SKM-1 treated with dmso at 0.1 percent for 144 hours (cell line): ENCODE measurements at regions not wholly inside any gene's neighbourhood (a gene's known extent, or its start where the extent isn't known, plus 50 kb on each side); places are given as distances from the start of the nearest gene placed in this dataset.
A peak's percentile ranks its signal among the peaks of the same experiment; 100 is the strongest.

Experiments
- DNase-seq: peaks from one replicate; lab custom pipeline; 2025; ENCODE audit not compliant: unreplicated experiment; lab: John Stamatoyannopoulos, UW

DNA sequence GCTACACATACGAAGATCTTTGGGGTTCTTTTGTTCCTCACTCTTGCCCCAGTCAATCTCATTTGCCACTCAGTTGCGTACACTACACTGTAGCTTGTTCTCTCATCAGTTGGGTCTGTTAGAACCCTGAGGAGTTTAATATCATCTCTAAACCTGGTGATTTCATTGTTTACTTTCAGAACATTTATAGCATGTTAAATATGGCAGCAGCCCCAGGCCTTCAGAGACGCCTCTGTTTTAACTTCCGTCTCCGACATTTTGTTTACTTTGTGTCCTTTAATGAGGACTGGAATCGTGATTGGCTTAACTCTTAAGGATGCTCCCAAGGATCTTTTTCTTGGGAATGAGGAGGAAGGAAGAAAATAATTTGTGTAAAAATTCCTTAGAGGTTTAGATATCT is 510.1 kb downstream of the NR2F1-AS1 start:
- no peak for DNase-seq

DNA sequence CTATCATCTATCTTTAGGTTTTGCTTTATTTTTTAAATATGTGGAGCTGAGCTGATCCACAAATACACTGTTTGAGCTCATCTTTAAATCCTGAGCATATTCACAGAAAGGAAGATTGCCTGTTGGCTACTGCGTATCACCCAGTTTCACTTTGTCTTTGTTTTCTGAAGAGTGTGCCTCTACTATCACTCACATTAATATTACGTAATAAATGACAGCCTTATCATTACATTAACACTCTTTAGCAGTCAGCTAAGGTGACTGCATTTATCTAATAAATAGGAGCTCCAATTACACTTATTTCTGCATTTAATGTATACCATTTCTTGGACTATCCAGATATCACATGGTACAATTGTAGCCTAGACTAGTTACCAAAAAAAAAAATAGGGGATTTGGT is 511.7 kb downstream of the NR2F1-AS1 start:
- DNase-seq = no peak

DNA sequence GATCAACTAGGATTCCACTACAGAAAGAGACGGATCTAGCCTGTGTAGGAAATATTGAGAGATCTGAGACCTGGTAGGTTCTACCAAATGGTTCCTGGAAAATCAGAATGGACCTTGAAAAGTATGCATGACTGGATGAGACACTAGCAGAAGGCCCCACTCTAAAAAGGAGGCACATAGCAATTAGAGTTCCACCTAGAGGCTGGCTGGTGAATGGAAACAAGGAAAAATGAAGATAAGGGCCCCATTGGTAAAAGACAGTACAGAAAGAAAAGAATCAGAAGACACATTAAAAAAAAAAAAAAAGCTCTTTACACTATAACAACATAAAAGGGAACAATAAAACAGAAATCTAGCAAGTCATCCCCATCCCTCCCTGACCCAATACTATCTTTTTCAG is 518.5 kb downstream of the NR2F1-AS1 start:
- no peak for DNase-seq

DNA sequence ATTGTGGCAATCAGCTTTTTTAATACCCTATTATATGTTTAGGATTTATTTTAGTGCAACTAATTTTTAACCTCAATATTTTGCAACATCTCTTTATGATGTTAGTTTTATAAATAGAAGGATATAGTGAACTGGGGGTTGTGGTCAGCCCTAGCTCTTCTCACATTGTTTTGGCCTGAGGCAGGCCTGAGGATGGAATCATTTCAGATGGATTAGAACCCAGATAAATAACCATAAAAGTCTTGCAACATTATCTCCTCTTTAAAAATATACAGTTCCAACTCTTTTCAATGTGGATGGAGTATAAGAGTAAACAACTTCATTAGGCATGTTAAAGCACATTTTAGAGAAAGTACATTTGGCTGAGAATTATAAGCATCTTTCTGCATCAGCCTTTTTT is 522.7 kb downstream of the NR2F1-AS1 start:
- no peak for DNase-seq

DNA sequence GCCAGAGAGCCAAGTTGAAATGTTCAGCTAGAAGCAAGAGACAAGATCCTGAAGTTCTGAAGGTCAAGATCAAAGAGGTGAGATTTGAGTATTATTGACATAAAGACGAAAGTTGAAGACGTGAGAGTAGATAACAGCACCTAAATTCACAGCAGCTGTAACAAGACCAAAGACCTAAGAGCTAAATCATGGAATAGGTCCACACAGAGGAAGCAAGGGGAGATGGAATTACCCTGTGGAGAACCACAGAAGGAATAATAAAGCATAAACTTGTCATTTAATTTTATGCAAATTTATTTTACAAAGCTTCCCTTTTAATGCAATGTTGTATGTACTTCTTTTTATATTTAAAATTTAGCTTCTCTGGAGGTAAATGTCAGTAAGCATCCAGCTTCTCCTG is 523.7 kb downstream of the NR2F1-AS1 start:
- DNase-seq = no peak

DNA sequence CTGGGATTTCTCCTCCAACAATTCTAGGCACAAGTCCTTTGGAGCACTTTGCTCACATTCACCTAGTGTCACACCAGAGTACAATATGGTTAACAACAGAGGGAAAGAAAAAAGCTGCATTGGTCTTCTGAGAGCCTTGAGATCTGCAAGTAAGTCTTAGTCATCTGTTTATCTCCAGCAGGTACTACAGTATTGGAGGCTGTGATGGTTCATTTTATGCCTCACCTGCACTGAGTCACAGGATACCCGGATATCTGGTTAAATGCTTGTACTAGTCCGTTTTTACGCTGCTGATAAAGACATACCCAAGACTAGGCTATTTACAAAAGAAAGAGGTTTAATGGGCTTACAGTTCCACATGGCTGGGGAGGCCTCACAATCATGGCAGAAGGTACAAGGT is 525.0 kb downstream of the NR2F1-AS1 start:
- no peak for DNase-seq

DNA sequence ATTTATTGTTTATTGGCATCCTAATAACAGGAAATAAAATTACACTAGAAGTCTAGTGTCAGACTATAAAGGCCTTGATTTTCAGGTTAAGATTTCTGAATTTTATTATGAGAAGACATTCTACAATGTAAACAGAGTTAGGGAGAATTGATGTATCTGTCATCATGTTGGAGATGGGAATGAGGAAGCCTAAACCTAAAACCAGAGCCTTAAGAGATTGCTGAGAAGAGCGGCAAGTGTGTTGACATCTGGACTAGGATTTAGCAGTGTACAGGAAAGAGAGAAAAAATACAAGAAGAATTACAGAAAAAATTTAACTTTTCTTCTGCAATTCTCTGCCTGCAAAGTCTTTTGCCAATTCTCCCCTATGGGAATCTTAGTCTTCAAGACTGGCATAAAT is 525.5 kb downstream of the NR2F1-AS1 start:
- peak; percentile 14 for DNase-seq

DNA sequence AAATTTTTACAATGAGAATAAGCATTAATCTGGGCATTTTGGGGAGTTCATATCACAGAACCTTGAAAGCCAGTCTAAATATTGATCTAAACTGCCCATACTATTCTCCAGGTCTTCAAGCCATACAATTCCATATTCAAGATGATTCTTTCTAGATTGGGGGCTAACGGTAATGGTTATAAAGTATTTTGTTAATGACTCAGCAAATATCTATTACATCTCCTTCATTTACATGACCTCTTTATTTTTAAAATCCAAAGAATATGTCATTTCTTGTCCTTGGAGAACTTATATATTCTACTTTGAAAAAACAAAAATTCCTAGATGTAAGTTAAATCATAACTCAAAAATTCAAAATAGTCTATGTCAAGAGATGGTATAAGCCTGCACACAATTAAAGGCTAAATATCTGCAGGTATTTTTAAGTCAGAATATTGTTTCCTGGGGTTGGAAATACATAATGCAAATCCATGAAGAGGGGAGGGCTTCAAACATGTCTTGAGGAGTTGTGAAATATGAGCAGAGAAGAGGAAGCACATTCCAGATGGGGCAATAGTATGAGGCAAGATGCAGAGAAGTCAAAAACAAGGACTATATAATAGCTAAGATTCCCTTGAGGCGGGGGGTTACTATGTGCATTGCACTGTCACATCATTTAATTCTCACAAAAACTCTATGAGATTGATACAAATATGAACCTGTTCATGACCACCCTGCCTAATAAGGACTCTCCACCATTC is 526.4 kb downstream of the NR2F1-AS1 start:
- peak; percentile 94 for DNase-seq

DNA sequence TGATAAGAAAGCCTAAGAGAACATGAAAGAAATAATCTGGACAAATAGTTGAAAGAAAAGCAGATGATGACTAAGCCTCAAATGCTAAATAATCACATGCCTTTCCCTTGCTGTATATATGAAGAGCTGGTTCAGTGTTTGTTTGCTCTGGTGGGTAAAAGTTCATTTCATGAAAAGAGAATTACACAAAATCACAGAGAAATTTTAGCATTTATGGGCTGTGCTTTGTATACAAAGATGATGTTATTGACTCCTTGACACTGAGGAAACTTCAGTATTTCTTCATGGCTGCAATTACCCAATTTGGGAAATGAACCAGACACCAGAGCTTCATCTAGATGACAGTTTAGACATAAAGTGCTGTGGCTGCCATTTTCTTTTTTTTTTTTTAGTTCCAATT is 527.2 kb downstream of the NR2F1-AS1 start:
- peak; percentile 23 for DNase-seq

DNA sequence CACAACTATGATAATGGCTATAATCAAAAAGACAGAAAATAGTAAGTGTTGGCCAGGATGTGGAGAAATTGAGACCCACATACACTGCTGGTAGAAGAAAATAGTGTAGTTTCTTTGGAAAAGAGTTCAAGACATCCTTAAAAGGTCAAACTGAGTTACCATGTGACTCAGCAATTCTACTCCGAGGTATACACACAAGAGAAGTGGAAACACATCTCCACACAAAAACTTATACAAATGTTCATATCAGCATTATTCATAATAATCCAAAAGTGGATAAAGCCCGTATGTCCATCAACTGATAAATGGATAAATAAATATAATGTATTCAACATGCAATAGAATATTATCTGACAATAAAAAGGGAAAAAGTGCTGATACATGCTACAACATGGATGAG is 532.2 kb downstream of the NR2F1-AS1 start:
- DNase-seq = no peak

DNA sequence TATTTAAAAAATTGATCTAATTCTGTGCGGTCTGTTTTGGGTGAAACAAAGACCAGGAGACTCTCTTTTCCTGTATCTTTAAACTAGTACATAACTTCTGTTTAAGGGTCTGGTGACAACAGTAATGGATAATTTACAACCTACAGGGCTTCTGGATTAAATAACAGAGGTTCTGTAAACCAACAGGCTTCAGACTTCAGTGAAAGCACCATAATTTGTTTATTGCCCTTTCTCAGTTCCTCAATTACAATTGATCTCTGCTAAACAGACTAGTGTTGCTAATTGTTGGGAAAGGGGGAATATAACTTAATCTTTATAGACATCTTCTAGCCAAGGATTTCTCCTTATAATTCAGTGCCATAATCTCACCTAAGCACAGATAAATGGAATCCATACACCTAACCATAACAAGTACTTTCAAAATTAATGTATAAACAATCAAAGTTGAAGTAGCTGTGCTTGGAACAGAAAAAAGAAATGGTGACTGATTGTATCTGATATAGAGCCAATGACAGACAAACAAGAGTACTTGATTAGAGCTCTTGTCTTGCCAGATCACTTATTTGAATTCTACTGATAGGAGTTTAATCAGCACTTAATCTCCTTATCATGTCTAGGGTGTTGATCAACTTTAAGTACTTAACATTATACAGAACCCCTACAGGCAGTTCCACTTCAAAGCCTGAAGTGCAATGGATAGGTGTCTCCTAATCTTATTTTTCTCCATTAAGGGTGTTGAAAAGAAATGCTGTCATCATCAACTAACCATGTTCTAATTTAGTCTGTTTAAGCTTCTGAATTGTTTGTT is 536.0 kb downstream of the NR2F1-AS1 start:
- no peak for DNase-seq

DNA sequence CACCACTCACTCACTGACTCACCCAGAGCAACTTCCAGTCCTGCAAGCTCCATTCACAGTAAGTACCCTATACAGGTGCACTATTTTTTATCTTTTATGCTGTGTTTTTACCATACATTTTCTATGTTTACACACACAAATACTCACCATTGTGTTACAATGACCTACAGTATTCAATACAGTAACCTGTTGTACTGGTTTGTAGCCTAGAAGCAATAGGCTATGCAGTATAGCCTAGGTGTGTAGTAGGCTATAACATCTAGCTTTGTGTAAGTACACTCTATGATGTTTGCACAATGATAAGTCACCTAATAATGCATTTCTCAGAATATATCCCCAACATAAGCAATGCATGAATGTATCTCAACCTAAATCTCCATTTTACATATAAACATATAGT is 541.1 kb downstream of the NR2F1-AS1 start:
- DNase-seq = no peak

DNA sequence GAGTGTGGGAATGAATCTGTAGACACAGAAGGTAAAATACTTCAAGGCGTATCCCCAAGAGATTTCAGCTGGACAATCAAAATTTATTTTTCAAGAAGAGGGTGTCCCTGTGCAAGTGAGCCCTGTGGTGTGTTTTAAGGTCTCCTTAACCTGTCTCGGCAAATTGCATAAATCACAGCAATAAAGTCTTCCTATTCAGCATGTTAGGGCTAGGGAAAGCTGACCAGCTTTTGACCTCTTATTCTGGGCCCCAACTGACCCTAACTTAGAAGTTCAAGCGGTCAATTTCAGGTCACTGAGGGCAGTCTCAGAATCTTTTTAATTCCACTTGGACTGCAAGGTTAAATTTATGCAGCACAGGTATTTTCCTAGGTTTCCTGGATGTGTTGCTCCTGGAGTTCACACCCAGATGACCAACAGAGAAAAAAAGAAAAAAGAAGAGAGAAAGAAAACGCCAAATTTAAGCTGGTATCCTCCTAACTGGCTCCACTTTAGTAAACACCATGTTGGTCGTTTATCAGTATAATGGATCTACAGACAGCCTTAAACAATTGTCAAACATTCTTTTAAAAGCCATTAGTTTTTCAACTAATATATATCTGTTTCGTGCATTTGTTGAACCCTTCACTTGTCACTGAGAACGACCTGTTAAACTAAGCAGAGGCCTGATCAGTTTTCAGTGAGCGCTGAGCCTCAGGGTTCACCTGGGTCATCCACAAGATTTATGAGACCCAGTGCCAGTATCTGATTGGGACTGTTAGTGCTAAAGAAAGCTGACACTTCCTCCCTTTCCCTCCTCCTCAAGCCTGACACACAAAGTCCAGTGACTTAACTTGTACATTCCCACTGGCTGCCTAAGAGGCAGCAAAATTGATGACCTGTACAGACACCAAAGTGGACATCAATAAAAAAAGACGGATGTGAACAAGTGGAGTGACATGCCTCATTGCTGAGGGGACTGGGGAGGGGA is 546.1 kb downstream of the NR2F1-AS1 start:
- DNase-seq = no peak

DNA sequence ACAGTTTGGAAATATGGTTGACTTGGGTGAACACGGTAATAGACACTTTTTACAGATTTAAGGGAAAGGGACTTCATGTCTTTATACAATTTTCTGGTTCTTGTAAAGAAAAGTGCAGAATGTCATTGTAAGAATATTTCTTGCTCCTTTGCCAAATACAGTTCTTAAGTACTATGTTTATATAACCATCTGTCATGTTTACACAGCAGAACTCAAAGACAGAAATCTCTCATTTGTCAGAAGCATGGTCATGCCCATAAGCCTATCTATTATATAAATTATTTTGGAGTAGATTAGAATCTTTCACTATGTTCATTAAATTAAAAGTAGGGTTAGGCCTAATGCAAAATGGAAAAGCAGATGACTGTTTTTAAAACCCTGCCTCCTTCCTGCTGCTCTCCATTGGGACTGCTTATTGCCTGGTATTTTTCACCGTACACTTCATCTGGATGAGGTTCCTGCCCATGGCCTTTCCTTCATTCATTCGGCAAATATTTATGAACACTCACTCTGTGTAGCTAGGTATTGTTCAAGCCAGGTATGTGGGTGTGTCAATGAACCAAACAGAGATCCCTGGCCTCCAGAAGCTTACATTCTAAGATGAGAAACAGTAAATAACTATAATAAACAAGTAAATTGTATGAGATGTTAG is 558.1 kb downstream of the NR2F1-AS1 start:
- no peak for DNase-seq

DNA sequence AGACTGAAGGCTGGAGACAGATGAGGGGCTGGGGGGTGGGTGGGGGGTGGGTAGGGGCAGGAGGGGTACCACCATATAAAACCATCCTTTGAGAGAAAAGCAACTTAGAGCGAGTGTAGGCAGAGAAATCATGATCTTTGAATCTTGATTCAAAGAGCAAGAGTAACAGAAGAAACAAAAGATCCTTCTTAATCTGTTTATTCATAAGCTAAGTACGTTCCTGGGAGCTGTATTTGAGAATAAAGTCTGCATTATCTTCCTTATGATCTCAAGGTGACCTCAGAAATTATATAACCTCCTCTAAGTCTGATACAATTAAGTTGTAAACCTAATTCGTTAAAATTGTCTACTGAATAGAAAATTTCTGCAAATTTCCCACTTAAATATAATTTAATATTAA is 558.8 kb downstream of the NR2F1-AS1 start:
- DNase-seq = no peak

DNA sequence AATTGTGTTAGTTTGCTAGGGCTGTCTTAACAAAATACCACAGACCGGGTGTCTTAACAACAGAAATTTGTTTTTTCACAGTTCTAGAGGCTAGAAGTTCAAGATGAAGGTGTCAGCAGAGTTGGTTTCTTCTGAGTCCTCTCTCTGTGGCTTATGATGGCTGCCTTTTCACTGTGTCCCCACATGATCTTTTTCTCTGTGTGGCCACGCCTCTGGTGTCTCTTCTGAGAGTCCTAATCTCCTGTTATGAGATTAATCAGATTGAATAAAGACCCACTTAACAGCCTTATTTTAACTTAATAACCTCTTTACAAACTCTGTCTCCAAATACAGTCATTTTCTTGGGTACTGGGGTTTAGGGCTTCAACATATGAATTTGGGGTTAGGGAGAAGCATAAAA is 561.1 kb downstream of the NR2F1-AS1 start:
- DNase-seq = no peak

DNA sequence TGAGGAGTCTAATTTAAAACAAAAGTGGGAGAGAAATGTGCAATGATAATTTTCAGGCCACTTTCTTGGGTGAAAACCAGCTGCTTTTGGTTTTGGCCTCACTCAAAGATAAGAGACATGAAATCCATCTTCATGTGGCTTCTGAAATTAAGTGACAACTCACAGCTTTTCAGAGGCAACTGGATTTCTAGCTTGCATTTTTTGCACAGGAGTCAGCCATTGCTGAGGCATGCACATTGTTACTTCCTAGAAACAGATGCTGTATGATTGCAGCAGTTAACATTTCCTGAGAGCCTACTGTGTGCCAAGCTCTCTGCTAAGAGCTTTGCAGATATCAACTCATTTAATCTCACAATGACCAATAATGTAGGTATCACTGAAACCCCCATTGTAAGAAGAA is 562.6 kb downstream of the NR2F1-AS1 start:
- DNase-seq = no peak

DNA sequence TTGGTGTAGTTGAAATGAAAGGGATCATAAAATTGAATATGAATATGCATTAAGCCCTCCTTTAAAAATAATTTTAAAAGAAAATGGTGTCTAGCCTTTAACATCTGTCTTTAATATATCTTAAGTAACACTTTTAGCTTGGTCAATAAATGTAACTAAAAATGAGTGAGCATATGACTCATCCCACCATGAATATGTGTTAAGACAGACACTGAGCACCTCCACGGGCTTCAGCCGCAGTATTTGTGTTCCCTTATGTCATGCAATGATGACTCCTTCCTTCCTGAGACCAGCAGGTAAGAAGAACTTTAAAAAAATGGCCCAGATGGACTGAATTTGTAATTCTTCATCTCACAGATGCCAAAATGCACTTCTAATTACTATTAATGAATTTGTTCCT is 563.2 kb downstream of the NR2F1-AS1 start:
- no peak for DNase-seq

DNA sequence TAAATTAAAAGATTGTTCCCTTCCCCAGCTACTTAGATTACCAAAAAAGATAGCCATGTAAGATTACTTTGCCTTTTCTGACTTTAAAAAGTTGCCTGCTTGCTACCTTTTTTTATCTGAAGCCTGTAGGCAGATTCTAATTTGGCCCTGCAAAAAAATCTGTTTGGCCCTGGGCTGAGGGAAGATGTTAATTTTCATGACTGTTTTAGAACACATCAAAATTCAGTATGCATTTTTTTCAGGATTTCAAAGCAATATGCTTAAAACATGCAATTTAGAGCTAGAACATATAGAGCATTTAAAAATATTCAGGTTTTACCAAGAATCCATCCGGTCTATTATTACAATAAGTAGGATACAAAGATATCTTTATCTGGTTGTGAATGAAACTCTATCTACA is 563.6 kb downstream of the NR2F1-AS1 start:
- DNase-seq = no peak

DNA sequence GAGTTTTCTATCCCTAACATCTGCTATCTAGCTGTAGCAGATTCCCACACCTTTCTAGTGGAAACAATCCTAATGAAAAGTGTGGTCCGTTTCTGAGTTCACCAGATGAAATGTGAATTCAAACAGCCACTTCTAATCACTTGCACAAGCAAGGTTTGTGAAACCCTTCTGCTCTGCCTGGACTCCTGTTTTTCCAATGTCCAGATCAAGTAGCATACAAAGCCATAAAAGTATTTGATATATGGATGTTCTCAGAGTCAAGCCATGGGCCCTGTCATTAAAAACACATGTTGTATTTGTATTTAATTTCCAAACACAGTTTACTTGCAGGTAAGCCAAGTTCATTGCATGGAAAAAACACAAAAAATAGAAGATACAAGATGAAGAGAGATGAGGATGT is 570.4 kb downstream of the NR2F1-AS1 start:
- DNase-seq = no peak

DNA sequence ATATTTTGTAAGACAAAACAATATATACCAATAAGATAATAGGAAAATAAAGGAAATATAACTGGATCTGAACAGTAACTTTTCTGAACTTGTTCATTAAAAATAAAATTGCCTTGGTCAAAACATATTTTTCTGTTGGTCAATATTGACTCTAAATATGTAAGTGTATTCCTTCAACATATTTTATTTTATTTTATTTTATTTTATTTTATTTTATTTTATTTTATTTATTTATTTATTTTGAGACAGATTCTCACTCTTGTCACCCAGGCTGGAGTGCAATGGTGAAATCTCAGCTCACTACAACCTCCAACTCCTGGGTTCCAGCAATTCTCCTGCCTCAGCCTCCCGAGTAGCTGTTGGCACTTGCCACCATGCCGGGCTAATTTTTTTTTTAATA is 571.0 kb downstream of the NR2F1-AS1 start:
- DNase-seq = no peak
